GM19468 (cell line): ENCODE measurements at regions not wholly inside any gene's neighbourhood (a gene's known extent, or its start where the extent isn't known, plus 50 kb on each side); places are given as distances from the start of the nearest gene placed in this dataset.

Experiments
- ATAC-seq: cut with Tn5 transposase; IDR thresholded peaks from one replicate; pipeline ENCODE4 v1.9.1; 2021; ENCODE audit warnings: mild to moderate bottlenecking, moderate library complexity, moderate number of reproducible peaks; ENCODE audit not compliant: unreplicated experiment; ENCODE audit errors: extremely low read depth

- ATAC-seq: no peak
Observed at GRCh38 chr22:22151308-22151707, 93.3 kb upstream of the VPREB1 start.

- no peak for ATAC-seq
Observed at GRCh38 chr22:22150457-22150856, 94.1 kb upstream of the VPREB1 start.

- ATAC-seq: no peak
Observed at GRCh38 chr22:22148905-22149304, 95.7 kb upstream of the VPREB1 start.

GRCh38 chr22:22144858-22145257 is 99.7 kb upstream of the VPREB1 start:
- no peak for ATAC-seq

GRCh38 chr22:22143448-22143847 is 101.1 kb upstream of the VPREB1 start:
- no peak for ATAC-seq

GRCh38 chr22:22142661-22143060 is 101.9 kb upstream of the VPREB1 start:
- ATAC-seq: no peak

- ATAC-seq: no peak
Observed at GRCh38 chr22:22141771-22142591, 102.6 kb upstream of the VPREB1 start.

GRCh38 chr22:22141031-22141430 is 103.6 kb upstream of the VPREB1 start:
- ATAC-seq: no peak

- ATAC-seq: no peak
Observed at GRCh38 chr22:22139364-22139763, 105.2 kb upstream of the VPREB1 start.

GRCh38 chr22:22138915-22139314 is 105.7 kb upstream of the VPREB1 start:
- ATAC-seq: no peak

- no peak for ATAC-seq
Observed at GRCh38 chr22:22137891-22138290, 106.7 kb upstream of the VPREB1 start.

- no peak for ATAC-seq
Observed at GRCh38 chr22:22133910-22134309, 110.7 kb upstream of the VPREB1 start.

GRCh38 chr22:22130953-22131608 is 113.5 kb upstream of the VPREB1 start:
- ATAC-seq: no peak

GRCh38 chr22:22129387-22129786 is 115.2 kb upstream of the VPREB1 start:
- ATAC-seq: no peak

- ATAC-seq: no peak
Observed at GRCh38 chr22:22128440-22128839, 116.1 kb upstream of the VPREB1 start.

- no peak for ATAC-seq
Observed at GRCh38 chr22:22127100-22127499, 117.5 kb upstream of the VPREB1 start.

GRCh38 chr22:22125579-22126468 is 118.8 kb upstream of the VPREB1 start:
- no peak for ATAC-seq

GRCh38 chr22:22125028-22125578 is 119.5 kb upstream of the VPREB1 start:
- no peak for ATAC-seq

GRCh38 chr22:22124374-22124773 is 120.2 kb upstream of the VPREB1 start:
- no peak for ATAC-seq

GRCh38 chr22:22123960-22124278 is 120.7 kb upstream of the VPREB1 start:
- no peak for ATAC-seq
